GM18868 (cell line): ENCODE measurements at regions not wholly inside any gene's neighbourhood (a gene's known extent, or its start where the extent isn't known, plus 50 kb on each side); places are given as distances from the start of the nearest gene placed in this dataset.

Experiments
- ATAC-seq: cut with Tn5 transposase; IDR thresholded peaks from one replicate; pipeline ENCODE4 v1.9.1; 2021; ENCODE audit warnings: mild to moderate bottlenecking, moderate library complexity; ENCODE audit not compliant: unreplicated experiment

DNA sequence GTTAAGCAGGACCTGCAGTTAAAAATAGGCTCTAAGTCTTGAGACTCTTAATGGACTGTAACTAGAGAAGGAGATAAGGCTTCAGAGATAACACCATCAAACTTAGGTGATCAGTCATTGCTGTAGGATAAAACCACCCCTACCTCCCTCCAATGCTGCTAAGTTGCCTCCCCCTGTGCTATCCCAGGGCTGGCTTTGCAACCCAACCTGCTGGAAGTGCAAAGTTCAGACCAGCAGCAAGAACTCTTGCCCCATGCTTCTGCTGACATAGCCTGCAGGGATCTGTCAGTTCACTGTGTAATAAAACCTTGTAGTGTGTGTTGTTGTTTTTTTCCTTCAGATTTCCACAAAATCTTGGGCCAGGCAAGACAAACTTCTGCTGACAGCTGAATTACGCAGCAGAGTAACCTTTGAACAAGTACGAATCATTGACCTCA is 57.4 kb upstream of the EPB41L3 start:
- ATAC-seq, result no peak

DNA sequence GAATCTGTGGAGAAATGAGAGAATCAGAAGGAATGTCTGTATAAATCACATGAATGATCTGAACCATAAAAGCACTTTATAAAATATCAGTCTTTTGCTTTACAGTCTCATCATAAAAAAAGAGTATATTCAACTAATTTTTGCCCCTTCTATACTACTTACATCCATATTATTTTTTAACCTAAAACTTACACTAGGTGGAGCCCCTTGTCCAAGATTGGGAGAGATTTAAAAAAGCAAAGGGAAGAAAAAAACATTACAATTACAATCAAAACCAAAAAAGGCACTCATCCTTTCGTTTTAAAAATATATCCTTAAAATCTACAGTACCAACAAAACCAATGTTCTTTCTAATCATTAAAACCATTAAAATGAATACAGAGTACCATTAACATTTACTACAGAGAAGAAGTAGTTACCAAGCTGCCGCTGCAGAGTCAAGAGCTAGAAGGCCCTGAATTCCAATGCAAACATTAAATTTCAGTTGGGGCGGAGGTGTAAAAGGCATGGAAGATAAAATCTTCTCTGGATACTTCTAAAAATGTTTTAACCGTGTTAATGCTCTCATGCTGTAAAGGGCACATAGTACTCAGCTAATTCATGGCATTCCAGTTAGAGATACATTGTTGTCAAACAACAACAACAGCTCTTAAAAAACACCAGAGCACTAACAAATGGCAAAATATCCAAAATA is 56.7 kb upstream of the EPB41L3 start:
- ATAC-seq, result no peak

DNA sequence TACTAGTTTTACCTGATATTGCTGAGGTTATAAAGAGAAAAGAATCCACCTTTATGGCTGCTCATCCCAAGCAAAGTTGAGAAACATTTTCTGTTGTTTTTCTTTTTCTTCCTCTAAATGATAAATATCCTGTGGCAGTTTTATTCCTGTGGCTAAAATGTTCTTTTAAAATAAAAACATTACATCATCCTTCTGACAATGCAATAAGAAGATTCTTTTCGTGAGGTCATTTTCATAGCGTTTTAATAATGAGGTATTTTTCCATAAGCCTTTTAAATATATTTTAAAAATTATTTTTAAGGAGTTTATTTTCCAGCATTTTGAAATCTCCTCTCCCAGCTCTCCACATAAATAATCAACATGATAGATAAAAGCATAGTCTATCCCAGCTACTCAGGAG is 52.8 kb upstream of the EPB41L3 start:
- no peak for ATAC-seq
